ENCODE measurements at regions not wholly inside any gene's neighbourhood (a gene's known extent, or its start where the extent isn't known, plus 50 kb on each side); places are given as distances from the start of the nearest gene placed in this dataset.

DNA sequence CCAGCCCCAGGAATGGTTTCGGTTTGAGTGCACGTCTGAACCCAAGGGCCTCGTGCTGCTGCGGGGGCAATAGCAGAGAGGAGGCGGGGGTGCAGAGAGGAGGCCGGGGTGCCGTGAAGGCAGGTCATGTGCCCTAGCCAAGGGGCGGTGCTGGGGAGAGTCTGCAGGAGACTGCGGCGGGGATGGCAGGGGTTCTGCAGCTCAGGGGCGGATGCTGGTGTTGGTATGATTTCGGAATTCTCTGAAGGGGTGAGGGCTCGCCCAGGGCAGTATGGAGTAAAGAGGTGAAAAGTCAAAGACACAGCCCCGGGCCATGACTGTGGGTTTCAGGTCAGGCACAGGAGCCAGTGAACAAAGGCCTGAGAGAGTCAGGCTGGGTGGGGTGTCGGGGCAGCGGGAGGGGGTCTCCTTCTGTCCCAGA, 186.5 kb upstream of the HDAC4 start:
- H3K36me3 ChIP-seq (ENCODE audit: control insufficient read depth in 2 of 2, insufficient read depth in 1 of 2, low read length in 2 of 2), result no peaks in the 10 kb centered on the region
- no peak overlapping the region for H3K27ac ChIP-seq (ENCODE audit: extremely low read depth, low read depth, low read length)
- H3K4me1 ChIP-seq (ENCODE audit: control insufficient read depth, insufficient read depth, low read length), result no peaks in the 10 kb centered on the region
- no peaks in the 10 kb centered on the region for H3K9me3 ChIP-seq (ENCODE audit: control insufficient read depth, insufficient read depth, low read depth, low read length)
- TF ChIP-seq WT1 (tag by site-specific recombination; IDR thresholded peaks at IDR 0.05), result no peak
- TF ChIP-seq, protein P1, sequence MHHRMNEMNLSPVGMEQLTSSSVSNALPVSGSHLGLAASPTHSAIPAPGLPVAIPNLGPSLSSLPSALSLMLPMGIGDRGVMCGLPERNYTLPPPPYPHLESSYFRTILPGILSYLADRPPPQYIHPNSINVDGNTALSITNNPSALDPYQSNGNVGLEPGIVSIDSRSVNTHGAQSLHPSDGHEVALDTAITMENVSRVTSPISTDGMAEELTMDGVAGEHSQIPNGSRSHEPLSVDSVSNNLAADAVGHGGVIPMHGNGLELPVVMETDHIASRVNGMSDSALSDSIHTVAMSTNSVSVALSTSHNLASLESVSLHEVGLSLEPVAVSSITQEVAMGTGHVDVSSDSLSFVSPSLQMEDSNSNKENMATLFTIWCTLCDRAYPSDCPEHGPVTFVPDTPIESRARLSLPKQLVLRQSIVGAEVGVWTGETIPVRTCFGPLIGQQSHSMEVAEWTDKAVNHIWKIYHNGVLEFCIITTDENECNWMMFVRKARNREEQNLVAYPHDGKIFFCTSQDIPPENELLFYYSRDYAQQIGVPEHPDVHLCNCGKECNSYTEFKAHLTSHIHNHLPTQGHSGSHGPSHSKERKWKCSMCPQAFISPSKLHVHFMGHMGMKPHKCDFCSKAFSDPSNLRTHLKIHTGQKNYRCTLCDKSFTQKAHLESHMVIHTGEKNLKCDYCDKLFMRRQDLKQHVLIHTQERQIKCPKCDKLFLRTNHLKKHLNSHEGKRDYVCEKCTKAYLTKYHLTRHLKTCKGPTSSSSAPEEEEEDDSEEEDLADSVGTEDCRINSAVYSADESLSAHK (tag by site-specific recombination; IDR thresholded peaks at IDR 0.05), result no peak
- TF ChIP-seq, protein P2, sequence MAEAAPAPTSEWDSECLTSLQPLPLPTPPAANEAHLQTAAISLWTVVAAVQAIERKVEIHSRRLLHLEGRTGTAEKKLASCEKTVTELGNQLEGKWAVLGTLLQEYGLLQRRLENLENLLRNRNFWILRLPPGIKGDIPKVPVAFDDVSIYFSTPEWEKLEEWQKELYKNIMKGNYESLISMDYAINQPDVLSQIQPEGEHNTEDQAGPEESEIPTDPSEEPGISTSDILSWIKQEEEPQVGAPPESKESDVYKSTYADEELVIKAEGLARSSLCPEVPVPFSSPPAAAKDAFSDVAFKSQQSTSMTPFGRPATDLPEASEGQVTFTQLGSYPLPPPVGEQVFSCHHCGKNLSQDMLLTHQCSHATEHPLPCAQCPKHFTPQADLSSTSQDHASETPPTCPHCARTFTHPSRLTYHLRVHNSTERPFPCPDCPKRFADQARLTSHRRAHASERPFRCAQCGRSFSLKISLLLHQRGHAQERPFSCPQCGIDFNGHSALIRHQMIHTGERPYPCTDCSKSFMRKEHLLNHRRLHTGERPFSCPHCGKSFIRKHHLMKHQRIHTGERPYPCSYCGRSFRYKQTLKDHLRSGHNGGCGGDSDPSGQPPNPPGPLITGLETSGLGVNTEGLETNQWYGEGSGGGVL (tag by site-specific recombination; IDR thresholded peaks at IDR 0.05), result no peak
- TF ChIP-seq ZNF707 (tag by site-specific recombination; IDR thresholded peaks at IDR 0.05), result no peak
- ChIA-PET CTCF (no interaction called here), POLR2A (no interaction called here)
- H3K4me3 ChIP-seq (ENCODE audit: low read depth, low read length), result no peak overlapping the region

DNA sequence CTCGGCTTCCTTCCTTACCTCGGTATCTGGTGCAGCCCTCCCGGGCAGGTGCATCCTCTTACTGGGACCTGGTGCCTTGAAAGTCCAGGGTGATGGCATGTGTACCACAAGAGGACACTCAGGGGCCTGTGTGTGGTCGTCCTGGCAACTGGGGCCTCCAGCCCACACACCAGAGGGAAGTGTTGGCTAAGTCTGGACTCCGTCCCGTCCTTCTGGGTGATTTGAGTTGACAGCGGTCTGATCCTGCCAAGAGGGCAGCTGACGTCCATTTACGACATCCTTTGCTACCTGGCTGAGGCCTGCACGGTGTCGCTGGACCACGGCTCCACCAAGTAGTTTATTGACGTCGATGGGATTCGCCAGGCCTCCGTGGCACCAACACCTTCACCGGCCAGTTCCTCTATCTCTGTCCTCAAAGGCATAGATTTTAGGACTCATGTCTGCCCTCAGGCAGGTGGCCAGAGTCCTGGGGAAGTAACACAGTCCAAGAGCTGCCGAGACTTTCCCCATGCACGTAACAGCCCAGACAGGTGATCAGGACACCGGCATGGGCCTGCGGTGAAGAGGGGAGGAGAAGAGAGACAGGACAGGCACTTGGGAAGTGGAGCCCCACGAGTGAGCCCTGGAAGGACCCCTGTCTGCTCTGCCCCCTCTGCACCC, 186.0 kb upstream of the HDAC4 start:
- CTCF ChIA-PET, result no interaction called here
- no peaks in the 10 kb centered on the region for H3K36me3 ChIP-seq (ENCODE audit: control insufficient read depth in 2 of 2, insufficient read depth in 1 of 2, low read length in 2 of 2)
- no peak overlapping the region for H3K4me3 ChIP-seq (ENCODE audit: low read depth, low read length)
- no peaks in the 10 kb centered on the region for H3K4me1 ChIP-seq (ENCODE audit: control insufficient read depth, insufficient read depth, low read length)
- no peak overlapping the region for H3K27ac ChIP-seq (ENCODE audit: extremely low read depth, low read depth, low read length)
- no peaks in the 10 kb centered on the region for H3K9me3 ChIP-seq (ENCODE audit: control insufficient read depth, insufficient read depth, low read depth, low read length)
- TF ChIP-seq SP7 (tag by site-specific recombination; IDR thresholded peaks at IDR 0.05), result no peak
- TF ChIP-seq ZNF157 (tag by site-specific recombination; IDR thresholded peaks at IDR 0.05), result no peak
- no peak for TF ChIP-seq FEZF1 (tag by site-specific recombination; IDR thresholded peaks at IDR 0.05)
- no peak for TF ChIP-seq ZNF555 (tag by site-specific recombination; conservative IDR thresholded peaks at IDR 0.05)
- no peak for TF ChIP-seq ZNF843 (tag by site-specific recombination; IDR thresholded peaks at IDR 0.05)
- TF ChIP-seq, protein P3, sequence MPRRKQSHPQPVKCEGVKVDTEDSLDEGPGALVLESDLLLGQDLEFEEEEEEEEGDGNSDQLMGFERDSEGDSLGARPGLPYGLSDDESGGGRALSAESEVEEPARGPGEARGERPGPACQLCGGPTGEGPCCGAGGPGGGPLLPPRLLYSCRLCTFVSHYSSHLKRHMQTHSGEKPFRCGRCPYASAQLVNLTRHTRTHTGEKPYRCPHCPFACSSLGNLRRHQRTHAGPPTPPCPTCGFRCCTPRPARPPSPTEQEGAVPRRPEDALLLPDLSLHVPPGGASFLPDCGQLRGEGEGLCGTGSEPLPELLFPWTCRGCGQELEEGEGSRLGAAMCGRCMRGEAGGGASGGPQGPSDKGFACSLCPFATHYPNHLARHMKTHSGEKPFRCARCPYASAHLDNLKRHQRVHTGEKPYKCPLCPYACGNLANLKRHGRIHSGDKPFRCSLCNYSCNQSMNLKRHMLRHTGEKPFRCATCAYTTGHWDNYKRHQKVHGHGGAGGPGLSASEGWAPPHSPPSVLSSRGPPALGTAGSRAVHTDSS (tag by site-specific recombination; IDR thresholded peaks at IDR 0.05), result no peak
- no peak for TF ChIP-seq HOXC10 (CRISPR knock-in tag; IDR thresholded peaks at IDR 0.05)
- TF ChIP-seq, protein P4, sequence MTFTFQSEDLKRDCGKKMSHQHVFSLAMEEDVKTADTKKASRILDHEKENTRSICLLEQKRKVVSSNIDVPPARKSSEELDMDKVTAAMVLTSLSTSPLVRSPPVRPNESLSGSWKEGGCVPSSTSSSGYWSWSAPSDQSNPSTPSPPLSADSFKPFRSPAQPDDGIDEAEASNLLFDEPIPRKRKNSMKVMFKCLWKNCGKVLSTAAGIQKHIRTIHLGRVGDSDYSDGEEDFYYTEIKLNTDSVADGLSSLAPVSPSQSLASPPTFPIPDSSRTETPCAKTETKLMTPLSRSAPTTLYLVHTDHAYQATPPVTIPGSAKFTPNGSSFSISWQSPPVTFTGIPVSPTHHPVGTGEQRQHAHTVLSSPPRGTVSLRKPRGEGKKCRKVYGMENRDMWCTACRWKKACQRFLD (tag by site-specific recombination; IDR thresholded peaks at IDR 0.05), result no peak
- no peak for TF ChIP-seq ZNF501 (tag by site-specific recombination; IDR thresholded peaks at IDR 0.05)
- POLR2A ChIA-PET, result no interaction called here

DNA sequence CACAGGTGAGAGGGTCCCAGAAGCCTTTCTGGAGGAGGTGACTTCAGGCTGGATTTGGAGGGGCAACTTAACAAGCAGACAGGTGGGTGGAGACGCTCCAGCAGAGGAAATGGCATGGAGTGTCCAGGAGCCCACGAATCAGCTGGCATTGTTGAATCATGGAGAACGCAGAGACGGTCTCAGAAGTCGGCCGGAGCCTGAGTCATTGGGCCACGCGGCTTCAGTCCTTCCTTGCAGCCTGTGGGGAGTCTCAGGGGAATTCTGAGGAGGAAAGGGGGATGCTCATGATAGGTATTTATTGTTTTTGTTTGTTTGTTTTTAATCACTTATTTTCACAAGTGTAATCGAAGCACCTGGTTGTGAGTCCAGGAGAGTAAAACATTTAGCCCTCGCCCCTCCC, 184.6 kb upstream of the HDAC4 start:
- POLR2A ChIA-PET, result no interaction called here
- Histone ChIP-seq H3K27ac (ENCODE audit: extremely low read depth, low read depth, low read length) (no peak overlapping the region), H3K9me3 (ENCODE audit: control insufficient read depth, insufficient read depth, low read depth, low read length) (no peaks in the 10 kb centered on the region), H3K4me1 (ENCODE audit: control insufficient read depth, insufficient read depth, low read length) (no peaks in the 10 kb centered on the region), H3K36me3 (ENCODE audit: control insufficient read depth in 2 of 2, insufficient read depth in 1 of 2, low read length in 2 of 2) (no peaks in the 10 kb centered on the region), H3K4me3 (ENCODE audit: low read depth, low read length) (no peak overlapping the region)
- CTCF ChIA-PET, result interaction anchor here (0.6 to 0.9 kb wide), 2 partner anchors 20 to 53 kb away, joined by 3 to 4 read pairs; no protein-coding TSS in a partner anchor
- TF ChIP-seq HOXA7 (CRISPR knock-in tag; IDR thresholded peaks at IDR 0.05; ENCODE audit: borderline replicate concordance) (no peak), ZNF558 (tag by site-specific recombination; IDR thresholded peaks at IDR 0.05) (no peak), ZNF19 (tag by site-specific recombination; IDR thresholded peaks at IDR 0.05; ENCODE audit: low read depth) (no peak), ZBTB8A (tag by site-specific recombination; IDR thresholded peaks at IDR 0.05) (no peak), TRIM28 (IDR thresholded peaks at IDR 0.05; ENCODE audit: borderline replicate concordance, low read length) (no peak), ZNF292 (tag by site-specific recombination; IDR thresholded peaks at IDR 0.05; ENCODE audit: borderline replicate concordance, low read depth) (no peak), ZNF629 (tag by site-specific recombination; IDR thresholded peaks at IDR 0.05) (no peak), ZNF426 (tag by site-specific recombination; IDR thresholded peaks at IDR 0.05) (no peak), ZNF169 (tag by site-specific recombination; IDR thresholded peaks at IDR 0.05) (no peak), ZNF670 (tag by site-specific recombination; IDR thresholded peaks at IDR 0.05; ENCODE audit: low read depth) (no peak), ZNF544 (tag by site-specific recombination; IDR thresholded peaks at IDR 0.05) (no peak), ZNF555 (tag by site-specific recombination; conservative IDR thresholded peaks at IDR 0.05) (no peak)
- TF ChIP-seq, protein P3 (tag by site-specific recombination; IDR thresholded peaks at IDR 0.05), result no peak

Data from HEK293 (cell line).